SK-N-MC (cell line): ENCODE measurements at regions not wholly inside any gene's neighbourhood (a gene's known extent, or its start where the extent isn't known, plus 50 kb on each side); places are given as distances from the start of the nearest gene placed in this dataset.

Experiments
- EZH2 ChIP-seq: fragments of 200-600 bp; sonication (generic); IDR thresholded peaks from one replicate; pipeline ENCODE4 v1.6.1; 2017; ENCODE audit warnings: antibody characterized with exemption
- POLR2AphosphoS5 ChIP-seq: IDR thresholded peaks from 2 replicates; pipeline ENCODE4 v1.6.1; 2012; ENCODE audit warnings: mild to moderate bottlenecking, low read depth, low read length, borderline replicate concordance

- TF ChIP-seq POLR2AphosphoS5 = no peak
- no peak for TF ChIP-seq EZH2
These were observed 83.8 kb downstream of the ZC3H11B start for GRCh38 chr1:219529116-219529515.
